ENCODE measurements at regions not wholly inside any gene's neighbourhood (a gene's known extent, or its start where the extent isn't known, plus 50 kb on each side); places are given as distances from the start of the nearest gene placed in this dataset.

DNA sequence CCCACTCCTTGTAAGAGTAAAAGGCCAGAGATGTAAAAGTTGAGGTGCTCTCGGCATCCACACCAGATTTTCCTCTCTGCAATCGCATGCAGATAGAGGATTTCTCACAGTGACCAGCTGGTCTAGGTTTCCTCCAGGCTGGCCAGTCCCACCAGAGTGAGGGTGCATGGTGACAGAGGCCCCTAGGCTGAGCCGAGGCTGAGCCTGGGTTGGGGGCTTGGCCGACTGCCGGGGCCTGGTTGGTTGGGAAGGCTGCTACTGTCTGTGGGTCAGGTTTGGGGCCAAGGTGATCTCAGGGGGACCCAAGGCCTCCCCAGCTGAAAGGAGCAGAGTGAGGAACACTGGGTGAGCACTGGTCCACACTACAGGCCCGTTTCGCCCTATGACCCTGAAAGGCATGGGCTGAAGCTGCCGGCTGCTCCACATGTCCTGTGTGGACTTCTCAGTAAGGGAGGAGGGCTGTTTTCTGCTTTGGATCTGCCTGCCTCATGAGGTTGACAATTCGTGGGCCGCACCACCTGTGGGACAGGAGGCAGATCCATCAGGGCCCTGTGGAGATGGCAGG lies 400.8 kb upstream of the IRX4 start:
- no peak overlapping the region for H3K4me3 ChIP-seq (replicated peaks in 1 of 3; ENCODE audit: insufficient read depth in 1 of 3, low read depth in 1 of 3, low read length in 3 of 3)
- dilution Hi-C loops (cut with MboI; ENCODE audit: extremely low pct_ligation_motif_present, low sequenced_read_pairs) (no loop called here), intact Hi-C loops (cut with micrococcal nuclease) (no loop called here)
- no peaks in the 10 kb centered on the region for H3K79me2 ChIP-seq (ENCODE audit: control insufficient read depth, insufficient read depth, low read length)
- no peaks in the 10 kb centered on the region for H4K20me1 ChIP-seq (replicated peaks; ENCODE audit: control insufficient read depth, extremely low read depth, insufficient read depth, low read length)
- H3K9me3 ChIP-seq (replicated peaks; ENCODE audit: control insufficient read depth, insufficient read depth, low read length): peaks cover 4% of the 10 kb centered on the region
- DNase-seq (ENCODE audit: low read depth, low spot score): no peak
- H2AFZ ChIP-seq (ENCODE audit: low read depth, low read length): no peak overlapping the region
- no peaks in the 10 kb centered on the region for H3K27me3 ChIP-seq (ENCODE audit: control insufficient read depth in 2 of 2, insufficient read depth in 2 of 2, low read length in 2 of 2)
- no TSS peak for BruUV-seq (replicated peaks)
- H3K4me2 ChIP-seq (ENCODE audit: insufficient read depth, low read length): no peak overlapping the region
- ChIA-PET POLR2A (no interaction called here), CTCF (no interaction called here)
- H3K4me1 ChIP-seq (ENCODE audit: control insufficient read depth, extremely low read depth, insufficient read depth, low read length): no peaks in the 10 kb centered on the region
- TF ChIP-seq JUN (IDR thresholded peaks at IDR 0.05; ENCODE audit: borderline replicate concordance, insufficient read depth, insufficient read length, low read depth) (no peak), EZH2 (IDR thresholded peaks at IDR 0.05; ENCODE audit: borderline replicate concordance, low read depth, low read length, severe bottlenecking) (no peak), POLR2AphosphoS5 (IDR thresholded peaks at IDR 0.05; ENCODE audit: insufficient read depth, low read depth, low read length) (no peak), POLR2A (IDR thresholded peaks at IDR 0.05; ENCODE audit: low read depth, low read length) (no peak), FOS (IDR thresholded peaks at IDR 0.05; ENCODE audit: borderline replicate concordance, insufficient read depth, low read length) (no peak), GATA2 (IDR thresholded peaks at IDR 0.05; ENCODE audit: insufficient read depth, insufficient read length, low read depth, low read length) (no peak), MYC (IDR thresholded peaks at IDR 0.05; ENCODE audit: low read depth, low read length) (no peak)
- TF ChIP-seq, protein P1, sequence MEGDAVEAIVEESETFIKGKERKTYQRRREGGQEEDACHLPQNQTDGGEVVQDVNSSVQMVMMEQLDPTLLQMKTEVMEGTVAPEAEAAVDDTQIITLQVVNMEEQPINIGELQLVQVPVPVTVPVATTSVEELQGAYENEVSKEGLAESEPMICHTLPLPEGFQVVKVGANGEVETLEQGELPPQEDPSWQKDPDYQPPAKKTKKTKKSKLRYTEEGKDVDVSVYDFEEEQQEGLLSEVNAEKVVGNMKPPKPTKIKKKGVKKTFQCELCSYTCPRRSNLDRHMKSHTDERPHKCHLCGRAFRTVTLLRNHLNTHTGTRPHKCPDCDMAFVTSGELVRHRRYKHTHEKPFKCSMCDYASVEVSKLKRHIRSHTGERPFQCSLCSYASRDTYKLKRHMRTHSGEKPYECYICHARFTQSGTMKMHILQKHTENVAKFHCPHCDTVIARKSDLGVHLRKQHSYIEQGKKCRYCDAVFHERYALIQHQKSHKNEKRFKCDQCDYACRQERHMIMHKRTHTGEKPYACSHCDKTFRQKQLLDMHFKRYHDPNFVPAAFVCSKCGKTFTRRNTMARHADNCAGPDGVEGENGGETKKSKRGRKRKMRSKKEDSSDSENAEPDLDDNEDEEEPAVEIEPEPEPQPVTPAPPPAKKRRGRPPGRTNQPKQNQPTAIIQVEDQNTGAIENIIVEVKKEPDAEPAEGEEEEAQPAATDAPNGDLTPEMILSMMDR (IDR thresholded peaks at IDR 0.05; ENCODE audit: extremely low read depth in 1 of 2, insufficient read depth in 1 of 2, low read depth in 1 of 2, low read length in 2 of 2): no peak
- no peaks in the 10 kb centered on the region for H3K36me3 ChIP-seq (ENCODE audit: control insufficient read depth in 2 of 2, extremely low read depth in 1 of 2, insufficient read depth in 2 of 2, low read length in 2 of 2)
- no peaks in the 10 kb centered on the region for H3K9me1 ChIP-seq (replicated peaks; ENCODE audit: control insufficient read depth, extremely low read depth, insufficient read depth, low read length)
- no peak overlapping the region for H3K9ac ChIP-seq (replicated peaks; ENCODE audit: extremely low read depth, insufficient read depth, low read length)
- FAIRE-seq: no peak
- H3K27ac ChIP-seq (ENCODE audit: insufficient read depth, low read depth, low read length): no peak overlapping the region

Measured in endothelial cell of umbilical vein (primary cell).